Caco-2 (cell line): ENCODE measurements at regions not wholly inside any gene's neighbourhood (a gene's known extent, or its start where the extent isn't known, plus 50 kb on each side); places are given as distances from the start of the nearest gene placed in this dataset.
"Not testable (repeated sequence)": the region's sequence is repeated elsewhere in the genome, so short reads cannot be mapped to it uniquely, and the experiment has no call there.

Experiments used
- BruUV-seq: library from RNA; stranded (reverse); fragments of 400-500 nt; replicated peaks from 2 replicates; lab custom pipeline; 2021; lab: Mats Ljungman, UMichigan
- CTCF ChIA-PET: fragments of 300-600 bp; sonication (Branson Sonifier 250); formaldehyde crosslinking; loops from one replicate; lab custom pipeline; 2022; ENCODE audit warnings: antibody characterized with exemption; lab: Charles Lee
- POLR2A ChIA-PET: fragments of 300-600 bp; sonication (Branson Sonifier 250); formaldehyde crosslinking; loops from one replicate; lab custom pipeline; 2022; ENCODE audit warnings: antibody characterized with exemption; lab: Charles Lee
- DNase-seq, 2 experiments: peaks; one replicate each; pipeline versions ENCODE4 v3.0.0 to v3.0.0-alpha.2; 2020 to 2022
- H3K27me3 ChIP-seq: replicated peaks from 2 replicates; pipeline ENCODE4 v1.6.0; 2011; ENCODE audit warnings: low read length; ENCODE audit not compliant: control insufficient read depth, insufficient read depth
- H3K36me3 ChIP-seq: 2 replicates; pipeline ENCODE4 v1.5.1; 2011; ENCODE audit warnings: low read length; ENCODE audit not compliant: control insufficient read depth, insufficient read depth
- H3K4me1 ChIP-seq: fragments of 250-450 bp; sonication (Bioruptor Pico); 2 replicates; pipeline ENCODE4 v1.5.1; 2020; ENCODE audit warnings: mild to moderate bottlenecking
- H3K4me3 ChIP-seq: 2 replicates; pipeline ENCODE4 v1.5.1; 2011; ENCODE audit warnings: low read depth, mild to moderate bottlenecking, control low read depth, low read length
- H3K9me3 ChIP-seq: fragments of 250-450 bp; sonication (Bioruptor Pico); 2 replicates; pipeline ENCODE4 v1.5.1; 2020; ENCODE audit warnings: mild to moderate bottlenecking, moderate library complexity
- H3K27ac Mint-ChIP-seq: one replicate; pipeline ENCODE4 v1.8.0; 2022; ENCODE audit warnings: mixed read lengths; ENCODE audit not compliant: unreplicated experiment
- H3K27me3 Mint-ChIP-seq: one replicate; pipeline ENCODE4 v1.8.0; 2022; ENCODE audit warnings: mixed read lengths; ENCODE audit not compliant: insufficient read depth, unreplicated experiment
- H3K36me3 Mint-ChIP-seq: one replicate; pipeline ENCODE4 v1.8.0; 2022; ENCODE audit warnings: mild to moderate bottlenecking, mixed read lengths; ENCODE audit not compliant: insufficient read depth, unreplicated experiment
- H3K4me1 Mint-ChIP-seq: one replicate; pipeline ENCODE4 v1.8.0; 2022; ENCODE audit warnings: low read depth, mixed read lengths; ENCODE audit not compliant: unreplicated experiment
- H3K4me3 Mint-ChIP-seq: one replicate; pipeline ENCODE4 v1.8.0; 2022; ENCODE audit warnings: mild to moderate bottlenecking, moderate library complexity, mixed read lengths; ENCODE audit not compliant: unreplicated experiment
- H3K9me3 Mint-ChIP-seq: one replicate; pipeline ENCODE4 v1.8.0; 2022; ENCODE audit warnings: mixed read lengths; ENCODE audit not compliant: unreplicated experiment
- intact Hi-C: fragments of 100-400 bp; cut with micrococcal nuclease; formaldehyde crosslinking; loops from one replicate; pipeline ENCODE4 v1.10.0; 2022; ENCODE audit not compliant: unreplicated experiment
- TF ChIP-seq, protein P1 (sequence below), 2 experiments: fragments of 200-600 bp in 1 of 2; IDR thresholded peaks; 1 replicate in 1 of 2; 2 replicates in 1 of 2; pipeline versions ENCODE4 v1.5.1 to v1.8.0; 2011 to 2022; ENCODE audit warnings: antibody characterized with exemption in 1 of 2, control low read depth in 1 of 2, inconsistent platforms in 1 of 2, low read depth in 1 of 2, low read length in 1 of 2, mild to moderate bottlenecking in 1 of 2, moderate library complexity in 1 of 2; ENCODE audit not compliant: insufficient read depth in 1 of 2, severe bottlenecking in 1 of 2, unreplicated experiment in 1 of 2

DNA sequence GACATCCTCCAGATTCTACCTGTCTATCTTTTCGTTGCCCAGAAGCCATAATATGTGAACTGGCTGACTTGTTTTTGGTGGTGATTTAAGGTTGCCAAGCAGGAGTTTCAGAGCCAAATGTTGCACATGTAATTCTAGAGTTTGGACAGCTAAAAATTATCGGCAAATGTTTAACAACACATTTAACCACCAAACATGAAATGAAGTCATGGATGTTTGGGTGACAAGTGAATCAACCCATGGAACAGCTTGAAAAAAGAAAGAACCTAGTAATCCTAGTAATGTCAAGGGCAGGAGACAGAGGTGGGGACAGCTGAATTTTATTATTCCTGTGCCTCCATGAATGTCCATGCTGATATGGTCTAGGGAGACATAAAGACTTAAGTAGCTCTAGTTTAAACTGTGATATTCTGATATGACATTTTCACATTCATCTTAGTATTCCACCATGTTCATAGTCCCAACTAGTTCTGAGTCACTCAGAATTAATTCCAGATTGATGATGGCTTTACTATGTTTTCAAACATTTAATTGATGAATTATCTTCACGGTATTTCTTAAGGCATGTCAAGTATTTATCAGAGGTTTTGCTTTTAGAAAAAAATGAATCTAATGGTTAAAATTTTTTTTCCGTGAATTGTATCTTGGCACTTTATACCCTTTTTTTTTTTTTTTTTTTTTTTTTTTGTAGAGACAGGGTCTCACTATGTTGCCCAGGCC, 101.7 kb downstream of the SOCS6 start:
- no TSS peak for BruUV-seq
- Mint-ChIP-seq H3K4me1 (no peaks in the 10 kb centered on the region), H3K4me3 (no peak overlapping the region), H3K9me3 (no peaks in the 10 kb centered on the region), H3K27ac (no peak overlapping the region), H3K27me3 (no peaks in the 10 kb centered on the region), H3K36me3 (no peaks in the 10 kb centered on the region)
- no peaks in the 10 kb centered on the region for H3K4me1 ChIP-seq
- intact Hi-C loops = no loop called here
- H3K9me3 ChIP-seq = no peaks in the 10 kb centered on the region
- ChIA-PET POLR2A (no interaction called here), CTCF (no interaction called here)
- DNase-seq = no peak
- H3K4me3 ChIP-seq = no peak overlapping the region
- H3K36me3 ChIP-seq = no peaks in the 10 kb centered on the region
- H3K27me3 ChIP-seq = no peaks in the 10 kb centered on the region
- TF ChIP-seq, protein P1, sequence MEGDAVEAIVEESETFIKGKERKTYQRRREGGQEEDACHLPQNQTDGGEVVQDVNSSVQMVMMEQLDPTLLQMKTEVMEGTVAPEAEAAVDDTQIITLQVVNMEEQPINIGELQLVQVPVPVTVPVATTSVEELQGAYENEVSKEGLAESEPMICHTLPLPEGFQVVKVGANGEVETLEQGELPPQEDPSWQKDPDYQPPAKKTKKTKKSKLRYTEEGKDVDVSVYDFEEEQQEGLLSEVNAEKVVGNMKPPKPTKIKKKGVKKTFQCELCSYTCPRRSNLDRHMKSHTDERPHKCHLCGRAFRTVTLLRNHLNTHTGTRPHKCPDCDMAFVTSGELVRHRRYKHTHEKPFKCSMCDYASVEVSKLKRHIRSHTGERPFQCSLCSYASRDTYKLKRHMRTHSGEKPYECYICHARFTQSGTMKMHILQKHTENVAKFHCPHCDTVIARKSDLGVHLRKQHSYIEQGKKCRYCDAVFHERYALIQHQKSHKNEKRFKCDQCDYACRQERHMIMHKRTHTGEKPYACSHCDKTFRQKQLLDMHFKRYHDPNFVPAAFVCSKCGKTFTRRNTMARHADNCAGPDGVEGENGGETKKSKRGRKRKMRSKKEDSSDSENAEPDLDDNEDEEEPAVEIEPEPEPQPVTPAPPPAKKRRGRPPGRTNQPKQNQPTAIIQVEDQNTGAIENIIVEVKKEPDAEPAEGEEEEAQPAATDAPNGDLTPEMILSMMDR (IDR thresholded peaks at IDR 0.05; ENCODE audit: insufficient read depth in 1 of 2, low read depth in 1 of 2, low read length in 1 of 2, severe bottlenecking in 1 of 2, unreplicated experiment in 1 of 2) = no peak

DNA sequence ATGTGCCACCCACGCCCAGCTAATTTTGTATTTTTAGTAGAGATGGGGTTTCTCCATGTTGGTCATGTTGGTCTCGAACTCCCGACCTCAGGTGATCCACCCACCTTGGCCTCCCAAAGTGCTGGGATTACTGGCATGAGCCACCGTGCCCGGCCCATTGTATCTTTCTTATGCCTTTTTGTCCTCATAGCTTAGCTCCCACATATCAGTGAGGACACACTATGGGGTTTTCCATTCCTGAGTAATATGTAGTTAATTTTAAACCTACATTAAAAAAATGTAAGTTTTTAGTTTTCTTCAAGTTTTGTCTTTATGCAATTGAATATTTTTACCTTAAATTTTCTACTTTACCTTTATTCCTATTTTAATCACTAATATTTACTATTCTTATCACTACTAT, 100.2 kb downstream of the SOCS6 start:
- H3K4me1 ChIP-seq, intact Hi-C loops, H3K36me3 ChIP-seq, DNase-seq, POLR2A ChIA-PET, H3K4me3 ChIP-seq, H3K27ac Mint-ChIP-seq, H3K9me3 Mint-ChIP-seq, H3K27me3 ChIP-seq, H3K9me3 ChIP-seq, CTCF ChIA-PET, H3K36me3 Mint-ChIP-seq, H3K4me1 Mint-ChIP-seq, H3K4me3 Mint-ChIP-seq, BruUV-seq, H3K27me3 Mint-ChIP-seq: not testable (repeated sequence)

DNA sequence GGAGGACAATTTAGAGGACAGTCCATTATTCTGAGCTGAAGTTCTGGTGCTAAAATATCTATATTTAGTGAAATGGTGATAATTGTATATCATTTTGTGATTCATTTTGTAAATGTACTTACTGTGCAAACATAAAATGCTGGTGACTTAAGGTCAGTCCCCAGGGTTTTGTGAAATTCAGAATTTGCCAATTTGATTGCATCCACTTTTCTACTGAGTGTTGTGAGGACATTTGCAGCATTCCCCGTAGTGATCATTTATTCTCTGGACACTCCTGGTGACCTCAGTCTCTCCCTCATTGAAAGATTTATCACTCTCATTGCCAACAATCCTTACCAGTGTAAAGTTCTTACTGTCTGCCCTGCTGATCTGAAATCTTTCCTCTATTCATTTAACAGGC, 98.2 kb downstream of the SOCS6 start:
- Histone ChIP-seq H3K4me1 (peaks cover 5% of the 10 kb centered on the region; the same call in 1 of the 2 replicates), H3K36me3 (no peaks in the 10 kb centered on the region), H3K27me3 (no peaks in the 10 kb centered on the region), H3K4me3 (no peak overlapping the region), H3K9me3 (no peaks in the 10 kb centered on the region)
- ChIA-PET CTCF (no interaction called here), POLR2A (interaction anchor here (0.7 kb wide), 1 partner anchor 32 kb away, joined by 16 read pairs; no protein-coding TSS in a partner anchor)
- no peak overlapping the region for H3K4me3 Mint-ChIP-seq
- H3K27ac Mint-ChIP-seq = no peak overlapping the region
- H3K36me3 Mint-ChIP-seq = no peaks in the 10 kb centered on the region
- TF ChIP-seq, protein P1 (IDR thresholded peaks at IDR 0.05; ENCODE audit: insufficient read depth in 1 of 2, low read depth in 1 of 2, low read length in 1 of 2, severe bottlenecking in 1 of 2, unreplicated experiment in 1 of 2) = no peak
- intact Hi-C loops = no loop called here
- peaks cover 5% of the 10 kb centered on the region for H3K4me1 Mint-ChIP-seq
- H3K9me3 Mint-ChIP-seq = no peaks in the 10 kb centered on the region
- no peaks in the 10 kb centered on the region for H3K27me3 Mint-ChIP-seq
- no peak for DNase-seq
- BruUV-seq = no TSS peak
